ENCODE measurements at regions not wholly inside any gene's neighbourhood (a gene's known extent, or its start where the extent isn't known, plus 50 kb on each side); places are given as distances from the start of the nearest gene placed in this dataset.
"Not testable (repeated sequence)": the region's sequence is repeated elsewhere in the genome, so short reads cannot be mapped to it uniquely, and the experiment has no call there.

DNA sequence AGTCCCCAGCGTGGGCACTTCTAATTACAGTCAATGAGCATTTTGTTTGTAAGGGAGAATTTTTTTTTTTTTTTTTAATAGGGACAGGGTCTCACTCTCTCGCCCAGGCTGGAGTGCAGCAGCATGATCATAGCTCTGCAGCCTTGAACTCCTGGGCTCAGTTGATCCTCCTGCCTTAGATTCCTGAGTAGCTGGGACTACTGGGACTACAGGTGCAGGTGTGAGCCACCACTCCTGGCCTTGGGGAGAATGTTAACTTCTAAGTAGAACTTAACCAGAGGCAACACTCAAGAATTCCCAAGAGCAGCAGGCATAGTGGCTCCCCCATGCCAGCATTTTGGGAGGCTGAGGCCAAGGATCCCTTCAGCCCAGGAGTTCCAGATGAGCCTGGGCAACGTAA, 52.9 kb upstream of the ZNF217 start:
- H3K9me3 ChIP-seq (ENCODE audit: control insufficient read depth, insufficient read depth, low read length): no peaks in the 10 kb centered on the region
- no peaks in the 10 kb centered on the region for H3K36me3 ChIP-seq (ENCODE audit: insufficient read depth, low read length)
- H3K9ac ChIP-seq (ENCODE audit: low read depth, low read length): no peak overlapping the region
- H3K4me1 ChIP-seq (ENCODE audit: insufficient read depth, low read length): peaks cover 14% of the 10 kb centered on the region; the same call in 1 of the 2 replicates

GRCh38 chr20:53645582-53645897, 51.9 kb upstream of the ZNF217 start:
- H3K36me3 ChIP-seq (ENCODE audit: insufficient read depth, low read length): no peaks in the 10 kb centered on the region
- H3K9me3 ChIP-seq (ENCODE audit: control insufficient read depth, insufficient read depth, low read length): no peaks in the 10 kb centered on the region
- H3K4me1 ChIP-seq (ENCODE audit: insufficient read depth, low read length): peaks cover 14% of the 10 kb centered on the region; the same call in 1 of the 2 replicates
- H3K9ac ChIP-seq (ENCODE audit: low read depth, low read length): no peak overlapping the region

DNA sequence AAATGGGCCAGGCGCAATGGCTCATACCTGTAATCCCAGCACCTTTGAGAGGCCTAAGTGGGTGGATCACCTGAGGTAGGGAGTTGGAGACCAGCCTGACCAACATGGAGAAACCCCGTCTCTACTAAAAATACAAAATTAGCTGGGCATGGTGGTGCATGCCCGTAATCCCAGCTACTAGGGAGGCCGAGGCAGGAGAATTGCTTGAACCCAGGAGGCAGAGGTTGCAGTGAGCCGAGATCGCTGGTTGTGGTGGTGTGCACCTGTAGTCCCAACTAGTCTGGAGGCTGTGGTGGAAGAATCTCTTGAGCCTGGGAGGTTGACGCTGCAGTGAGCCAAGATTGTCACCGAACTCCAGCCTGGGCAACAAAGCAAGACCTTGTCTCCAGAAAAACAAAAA, 50.5 kb upstream of the ZNF217 start:
- H3K9ac ChIP-seq (ENCODE audit: low read depth, low read length); H3K9me3 ChIP-seq (ENCODE audit: control insufficient read depth, insufficient read depth, low read length); H3K36me3 ChIP-seq (ENCODE audit: insufficient read depth, low read length): not testable (repeated sequence)
- peaks cover 14% of the 10 kb centered on the region; the same call in 1 of the 2 replicates for H3K4me1 ChIP-seq (ENCODE audit: insufficient read depth, low read length)
